ENCODE measurements at regions not wholly inside any gene's neighbourhood (a gene's known extent, or its start where the extent isn't known, plus 50 kb on each side); places are given as distances from the start of the nearest gene placed in this dataset.

DNA sequence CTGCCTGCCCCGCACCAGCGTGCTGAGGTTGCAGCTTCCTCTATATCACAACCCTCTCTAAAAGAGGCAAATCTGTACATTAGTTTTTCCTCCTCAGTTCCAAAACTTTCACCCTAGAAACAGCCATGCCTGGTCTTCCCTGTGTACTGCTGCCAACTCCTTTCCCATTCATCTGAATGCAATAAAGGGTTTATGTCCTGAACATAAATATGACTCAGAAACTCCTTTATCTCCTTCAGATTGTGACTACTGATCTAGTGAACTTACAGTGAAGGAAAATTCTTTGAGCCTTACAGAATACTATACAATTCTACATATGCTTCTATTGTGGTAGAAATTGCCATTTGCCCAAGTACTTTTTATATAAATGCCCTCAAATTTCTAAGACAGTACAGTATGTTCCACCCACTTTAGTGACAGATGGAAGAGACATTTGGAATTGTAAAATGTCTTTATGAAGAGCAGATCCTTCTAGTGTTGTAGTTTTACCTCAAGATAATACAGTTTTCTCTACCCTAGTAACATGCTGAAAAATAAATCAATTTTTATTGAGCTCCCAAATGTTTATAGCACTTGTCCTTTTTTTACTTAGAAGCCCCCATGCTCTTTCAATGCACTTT is 345.1 kb upstream of the SNX7 start:
- TF ChIP-seq, protein P1, sequence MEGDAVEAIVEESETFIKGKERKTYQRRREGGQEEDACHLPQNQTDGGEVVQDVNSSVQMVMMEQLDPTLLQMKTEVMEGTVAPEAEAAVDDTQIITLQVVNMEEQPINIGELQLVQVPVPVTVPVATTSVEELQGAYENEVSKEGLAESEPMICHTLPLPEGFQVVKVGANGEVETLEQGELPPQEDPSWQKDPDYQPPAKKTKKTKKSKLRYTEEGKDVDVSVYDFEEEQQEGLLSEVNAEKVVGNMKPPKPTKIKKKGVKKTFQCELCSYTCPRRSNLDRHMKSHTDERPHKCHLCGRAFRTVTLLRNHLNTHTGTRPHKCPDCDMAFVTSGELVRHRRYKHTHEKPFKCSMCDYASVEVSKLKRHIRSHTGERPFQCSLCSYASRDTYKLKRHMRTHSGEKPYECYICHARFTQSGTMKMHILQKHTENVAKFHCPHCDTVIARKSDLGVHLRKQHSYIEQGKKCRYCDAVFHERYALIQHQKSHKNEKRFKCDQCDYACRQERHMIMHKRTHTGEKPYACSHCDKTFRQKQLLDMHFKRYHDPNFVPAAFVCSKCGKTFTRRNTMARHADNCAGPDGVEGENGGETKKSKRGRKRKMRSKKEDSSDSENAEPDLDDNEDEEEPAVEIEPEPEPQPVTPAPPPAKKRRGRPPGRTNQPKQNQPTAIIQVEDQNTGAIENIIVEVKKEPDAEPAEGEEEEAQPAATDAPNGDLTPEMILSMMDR (IDR thresholded peaks at IDR 0.05), result no peak
- no peak for TF ChIP-seq POLR2A (IDR thresholded peaks at IDR 0.05)
- TF ChIP-seq EP300 (IDR thresholded peaks at IDR 0.05), result no peak

Measured in ovary (tissue), 3 donors.